B cell (primary cell): ENCODE measurements at regions not wholly inside any gene's neighbourhood (a gene's known extent, or its start where the extent isn't known, plus 50 kb on each side); places are given as distances from the start of the nearest gene placed in this dataset.

Experiments used
- ATAC-seq: fragments of 200-7000 bp; cut with Tn5 transposase; one replicate; pipeline ENCODE4 v1.10.0; 2021; ENCODE audit warnings: low read depth, mild to moderate bottlenecking, moderate number of reproducible peaks, moderate library complexity
- CTCF ChIA-PET: fragments of 350-600 bp; sonication (Branson Sonifier 250); formaldehyde crosslinking; loops from one replicate; lab custom pipeline; 2021; ENCODE audit warnings: antibody characterized with exemption, inconsistent platforms; lab: Charles Lee
- POLR2A ChIA-PET: fragments of 350-600 bp; sonication (Branson Sonifier 250); formaldehyde crosslinking; loops from one replicate; lab custom pipeline; 2021; ENCODE audit warnings: antibody characterized with exemption; lab: Charles Lee
- DNase-seq: peaks from one replicate; pipeline ENCODE4 v3.0.0; 2013
- H2AFZ ChIP-seq: 2 replicates; pipeline ENCODE4 v1.6.1; 2012; ENCODE audit warnings: mild to moderate bottlenecking, low read depth, low read length; ENCODE audit not compliant: insufficient read depth, poor library complexity, severe bottlenecking
- H3K27ac ChIP-seq, 2 donors: 1 replicate in 1 of 2; 2 replicates in 1 of 2; pipeline ENCODE4 v1.5.1; 2012 to 2013; ENCODE audit warnings: low read length in 2 of 2, mild to moderate bottlenecking in 2 of 2, moderate library complexity in 1 of 2
- H3K27me3 ChIP-seq, 4 experiments: fragments of 200-600 bp in 1 of 4; sonication (generic) in 1 of 4; replicated peaks in 1 of 4; 1 replicate in 2 of 4; 2 replicates in 2 of 4; pipeline versions ENCODE4 v1.6.1 to v1.7.0; 2013 to 2016; ENCODE audit warnings: low read length in 3 of 4, mild to moderate bottlenecking in 2 of 4, mixed read lengths in 1 of 4, moderate library complexity in 1 of 4; ENCODE audit not compliant: insufficient read depth in 4 of 4, control insufficient read depth in 3 of 4; ENCODE audit errors: control extremely low read depth in 1 of 4
- H3K36me3 ChIP-seq, 2 experiments: replicated peaks in 1 of 2; 1 replicate in 1 of 2; 2 replicates in 1 of 2; pipeline versions ENCODE4 v1.6.1 to v1.7.1; 2013; ENCODE audit warnings: low read length in 1 of 2; ENCODE audit not compliant: insufficient read depth in 2 of 2, control insufficient read depth in 1 of 2; ENCODE audit errors: control extremely low read depth in 1 of 2, extremely low read depth in 1 of 2
- H3K4me1 ChIP-seq, 2 donors: fragments of 200-600 bp in 1 of 2; sonication (generic) in 1 of 2; 1 replicate in 1 of 2; 2 replicates in 1 of 2; pipeline versions ENCODE4 v1.5.1 to v1.6.1; 2013 to 2017; ENCODE audit warnings: low read length in 2 of 2; ENCODE audit not compliant: control insufficient read depth in 2 of 2, insufficient read depth in 2 of 2
- H3K4me2 ChIP-seq: replicated peaks from 2 replicates; pipeline ENCODE3; 2012; ENCODE audit warnings: mild to moderate bottlenecking, low read depth, low read length; ENCODE audit not compliant: poor library complexity, severe bottlenecking
- H3K4me3 ChIP-seq, 5 experiments: fragments of 200-600 bp in 1 of 5; sonication (generic) in 1 of 5; 1 replicate in 3 of 5; 2 replicates in 2 of 5; pipeline versions ENCODE4 v1.5.1 to v1.7.0; 2011 to 2016; ENCODE audit warnings: low read length in 4 of 5, mild to moderate bottlenecking in 4 of 5, low read depth in 2 of 5, control low read depth in 1 of 5, moderate library complexity in 1 of 5; ENCODE audit not compliant: insufficient read depth in 1 of 5; ENCODE audit errors: control extremely low read depth in 1 of 5, extremely low read depth in 1 of 5
- H3K79me2 ChIP-seq: fragments of 200-600 bp; sonication (generic); one replicate; pipeline ENCODE4 v1.6.0; 2016; ENCODE audit warnings: low read length; ENCODE audit not compliant: control insufficient read depth, insufficient read depth
- H3K9ac ChIP-seq: fragments of 200-600 bp; sonication (generic); 2 replicates; pipeline ENCODE4 v1.6.1; 2017; ENCODE audit warnings: mild to moderate bottlenecking, low read length, moderate library complexity
- H3K9me3 ChIP-seq, 3 donors: one replicate each; pipeline versions ENCODE4 v1.6.1 to v1.7.1; 2013; ENCODE audit warnings: low read length in 2 of 3; ENCODE audit not compliant: control insufficient read depth in 2 of 3, insufficient read depth in 1 of 3; ENCODE audit errors: control extremely low read depth in 1 of 3
- H4K20me1 ChIP-seq: 2 replicates; pipeline ENCODE4 v1.6.0; 2012; ENCODE audit warnings: mild to moderate bottlenecking, low read length; ENCODE audit not compliant: insufficient read depth, control insufficient read depth, poor library complexity, severe bottlenecking
- H3K27ac Mint-ChIP-seq: one replicate; pipeline ENCODE4 v1.8.0; 2021; ENCODE audit warnings: mixed read lengths
- H3K27me3 Mint-ChIP-seq: one replicate; pipeline ENCODE4 v1.8.0; 2021; ENCODE audit warnings: mixed read lengths
- H3K4me1 Mint-ChIP-seq: one replicate; pipeline ENCODE4 v1.8.0; 2021; ENCODE audit warnings: mixed read lengths
- H3K4me3 Mint-ChIP-seq: one replicate; pipeline ENCODE4 v1.8.0; 2021; ENCODE audit warnings: mixed read lengths
- H3K9me3 Mint-ChIP-seq: one replicate; pipeline ENCODE4 v1.8.0; 2022; ENCODE audit warnings: mixed read lengths; ENCODE audit not compliant: insufficient read depth
- CTCF ChIP-seq: fragments of 200-600 bp; IDR thresholded peaks from one replicate; pipeline ENCODE4 v1.8.0; 2022; ENCODE audit warnings: antibody characterized with exemption, mild to moderate bottlenecking
- EZH2 ChIP-seq: IDR thresholded peaks from 2 replicates; pipeline ENCODE4 v1.6.1; 2012; ENCODE audit warnings: borderline replicate concordance, low read depth, mild to moderate bottlenecking, moderate library complexity, low read length; ENCODE audit not compliant: insufficient read depth, poor library complexity, severe bottlenecking
- WGBS: methylation state at CpG from one replicate; pipeline ENCODE4 v1.1.5; 2013; ENCODE audit warnings: missing lambda C conversion rate; ENCODE audit not compliant: insufficient coverage; 5-methylcytosine and 5-hydroxymethylcytosine counted together
- intact Hi-C: fragments of 100-400 bp; cut with micrococcal nuclease; formaldehyde crosslinking; loops from one replicate; pipeline ENCODE4 v1.10.0; 2022

- H3K4me2 ChIP-seq = no peak overlapping the region
- no peak overlapping the region for H2AFZ ChIP-seq
- Mint-ChIP-seq H3K9me3 (no peaks in the 10 kb centered on the region), H3K4me3 (no peak overlapping the region), H3K27me3 (no peaks in the 10 kb centered on the region), H3K27ac (no peak overlapping the region), H3K4me1 (no peaks in the 10 kb centered on the region)
- H3K4me3 ChIP-seq = no peak overlapping the region
- H4K20me1 ChIP-seq = no peaks in the 10 kb centered on the region
- H3K36me3 ChIP-seq = no peaks in the 10 kb centered on the region
- no peaks in the 10 kb centered on the region for H3K27me3 ChIP-seq
- no peaks in the 10 kb centered on the region for H3K9me3 ChIP-seq
- ChIA-PET POLR2A (no interaction called here), CTCF (no interaction called here)
- H3K27ac ChIP-seq = no peak overlapping the region
- WGBS = no CpG with 5 or more reads among the region's 5 CpGs
- ATAC-seq = no peak
- no peak for TF ChIP-seq EZH2
- no peak for TF ChIP-seq CTCF
- intact Hi-C loops = no loop called here
- H3K79me2 ChIP-seq = no peaks in the 10 kb centered on the region
- no peak for DNase-seq
- no peaks in the 10 kb centered on the region for H3K4me1 ChIP-seq
- no peak overlapping the region for H3K9ac ChIP-seq
These were observed 554.3 kb upstream of the MIS18BP1 start for GRCh38 chr14:45807178-45807899.

- intact Hi-C loops = no loop called here
- Mint-ChIP-seq H3K27ac (no peak overlapping the region), H3K4me3 (no peak overlapping the region), H3K27me3 (no peaks in the 10 kb centered on the region), H3K4me1 (no peaks in the 10 kb centered on the region), H3K9me3 (peaks cover 2% of the 10 kb centered on the region)
- 80% methylated on average over 1 of the region's 2 CpGs for WGBS
- Histone ChIP-seq H3K27me3 (no peaks in the 10 kb centered on the region), H3K79me2 (no peaks in the 10 kb centered on the region), H2AFZ (no peak overlapping the region), H3K9ac (no peak overlapping the region), H3K4me3 (no peak overlapping the region), H3K36me3 (no peaks in the 10 kb centered on the region), H3K27ac (no peak overlapping the region), H3K9me3 (peaks cover 0 to 8% (median 0%) of the 10 kb centered on the region in 3 donors), H3K4me2 (no peak overlapping the region), H4K20me1 (no peaks in the 10 kb centered on the region), H3K4me1 (no peaks in the 10 kb centered on the region)
- TF ChIP-seq EZH2 = no peak
- no peak for TF ChIP-seq CTCF
- DNase-seq (no peak), ATAC-seq (no peak)
- ChIA-PET POLR2A (no interaction called here), CTCF (no interaction called here)
These were observed 546.5 kb upstream of the MIS18BP1 start for GRCh38 chr14:45799511-45799910.
